K562 (cell line): ENCODE measurements at regions not wholly inside any gene's neighbourhood (a gene's known extent, or its start where the extent isn't known, plus 50 kb on each side); places are given as distances from the start of the nearest gene placed in this dataset.

Experiments
- ATAC-seq: fragments of 200-7000 bp; cut with Tn5 transposase; 3 replicates; pipeline ENCODE4 v1.9.1; 2020; ENCODE audit warnings: moderate library complexity
- BruUV-seq: library from RNA; stranded (reverse); fragments of 400-500 nt; replicated peaks from 2 replicates; lab custom pipeline; 2021; lab: Mats Ljungman, UMichigan
- CTCF ChIA-PET: fragments of 300-600 bp; formaldehyde crosslinking; extraction: SDS; loops from one replicate; lab custom pipeline; 2021; ENCODE audit warnings: low intra/inter-chr PET ratio; lab: Yijun Ruan, JAX
- POLR2A ChIA-PET: fragments of 300-600, 350-650 bp; sonication (Branson Sonifier 250); formaldehyde crosslinking; extraction: SDS; loops from one replicate; lab custom pipeline; 2021; ENCODE audit warnings: antibody characterized with exemption, inconsistent platforms; lab: Yijun Ruan, JAX
- DNase-seq, 4 experiments: peaks; one replicate each; pipeline versions ENCODE4 v3.0.0 to v3.0.0-alpha.2; 2011 to 2018; ENCODE audit warnings: low spot score in 3 of 4, mixed read lengths in 3 of 4; ENCODE audit errors: extremely low read depth in 1 of 4
- FAIRE-seq: peaks from 2 replicates; lab custom pipeline; 2011; peaks lifted over from hg19 to GRCh38; lab: Jason Lieb, UNC
- H2AFZ ChIP-seq: 2 replicates; pipeline ENCODE4 v1.6.0; 2011; ENCODE audit warnings: low read depth, low read length, control low read depth, inconsistent platforms
- H3K27ac ChIP-seq: fragments of 200-600 bp; 3 replicates; pipeline ENCODE4 v1.8.0; 2011; ENCODE audit warnings: low read depth, mild to moderate bottlenecking, control low read depth, inconsistent platforms, low read length, moderate library complexity, mixed read lengths; ENCODE audit errors: extremely low read depth
- H3K27me3 ChIP-seq, 2 experiments: fragments of 300-600 bp in 1 of 2; 2 replicates in 1 of 2; 3 replicates in 1 of 2; pipeline versions ENCODE4 v1.6.0 to v1.8.0; 2011; ENCODE audit warnings: inconsistent platforms in 2 of 2, low read length in 2 of 2, mild to moderate bottlenecking in 1 of 2, mixed read lengths in 1 of 2, moderate library complexity in 1 of 2; ENCODE audit not compliant: control insufficient read depth in 2 of 2, insufficient read depth in 2 of 2
- H3K36me3 ChIP-seq: fragments of 300-600 bp; 3 replicates; pipeline ENCODE4 v1.8.0; 2011; ENCODE audit warnings: mild to moderate bottlenecking, low read length, inconsistent platforms; ENCODE audit not compliant: control insufficient read depth, insufficient read depth
- H3K4me1 ChIP-seq, 2 experiments: fragments of 200-600 bp in 1 of 2; replicated peaks in 1 of 2; 2 replicates in 1 of 2; 3 replicates in 1 of 2; pipeline versions ENCODE4 v1.5.1 to v1.8.0; 2011; ENCODE audit warnings: inconsistent platforms in 2 of 2, low read length in 2 of 2, mild to moderate bottlenecking in 1 of 2, mixed read lengths in 1 of 2, moderate library complexity in 1 of 2; ENCODE audit not compliant: control insufficient read depth in 2 of 2, insufficient read depth in 2 of 2
- H3K4me2 ChIP-seq: 2 replicates; pipeline ENCODE4 v1.6.1; 2011; ENCODE audit warnings: low read length, control low read depth, inconsistent platforms, mixed read lengths; ENCODE audit not compliant: insufficient read depth
- H3K4me3 ChIP-seq: fragments of 200-600 bp; sonication (generic), shearing (Covaris generic); 2 replicates; pipeline ENCODE4 v1.5.1; 2016; ENCODE audit warnings: control low read depth, inconsistent platforms
- H3K79me2 ChIP-seq: fragments of 200-600 bp; 3 replicates; pipeline ENCODE4 v1.8.0; 2011; ENCODE audit warnings: low read length, inconsistent platforms; ENCODE audit not compliant: control insufficient read depth, insufficient read depth
- H3K9ac ChIP-seq, 2 experiments: 2 replicates each; pipeline versions ENCODE4 v1.6.0 to v1.6.1; 2011; ENCODE audit warnings: low read depth in 2 of 2, low read length in 2 of 2, control low read depth in 1 of 2, inconsistent platforms in 1 of 2, mild to moderate bottlenecking in 1 of 2, mixed read lengths in 1 of 2; ENCODE audit not compliant: insufficient read depth in 1 of 2
- H3K9me1 ChIP-seq: one replicate; pipeline ENCODE4 v1.6.0; 2011; ENCODE audit warnings: inconsistent platforms, mild to moderate bottlenecking, low read length, moderate library complexity; ENCODE audit not compliant: control insufficient read depth, insufficient read depth
- H3K9me3 ChIP-seq: replicated peaks from 2 replicates; pipeline ENCODE4 v1.5.1; 2011; ENCODE audit warnings: low read depth, low read length, inconsistent platforms; ENCODE audit not compliant: control insufficient read depth, insufficient read depth
- H4K20me1 ChIP-seq: replicated peaks from 2 replicates; pipeline ENCODE4 v1.6.1; 2011; ENCODE audit warnings: low read length, inconsistent platforms, mixed read lengths; ENCODE audit not compliant: control insufficient read depth, insufficient read depth
- ADNP ChIP-seq: fragments of 200-800 bp; sonication (Bioruptor generic); IDR thresholded peaks from 2 replicates; pipeline ENCODE4 v1.6.1; 2016; ENCODE audit warnings: missing genetic modification characterization, missing compliant biosample characterization
- BDP1 ChIP-seq: IDR thresholded peaks from 3 replicates; pipeline ENCODE4 v1.6.1; 2011; ENCODE audit not compliant: insufficient read length, insufficient read depth
- CHD2 ChIP-seq: IDR thresholded peaks from 2 replicates; pipeline ENCODE4 v1.6.1; 2011; ENCODE audit warnings: low read depth, low read length
- CHD4 ChIP-seq: fragments of 200-600 bp; sonication (generic); IDR thresholded peaks from 3 replicates; pipeline ENCODE4 v1.6.1; 2012; ENCODE audit warnings: low read depth, mild to moderate bottlenecking, mixed read lengths, low read length, inconsistent platforms; ENCODE audit not compliant: insufficient read depth, insufficient replicate concordance, poor library complexity, severe bottlenecking
- CREM ChIP-seq: IDR thresholded peaks from 2 replicates; pipeline ENCODE4 v1.6.1; 2014; ENCODE audit warnings: antibody characterized with exemption, low read depth
- EHMT2 ChIP-seq: fragments of 450-650 bp; IDR thresholded peaks from 2 replicates; pipeline ENCODE4 v1.6.1; 2018; ENCODE audit warnings: antibody characterized with exemption
- NCOA4 ChIP-seq: fragments of 450-650 bp; IDR thresholded peaks from 2 replicates; pipeline ENCODE4 v1.6.1; 2018; ENCODE audit warnings: mild to moderate bottlenecking; ENCODE audit not compliant: partially characterized antibody
- NFXL1 ChIP-seq: fragments of 450-650 bp; formaldehyde crosslinking; IDR thresholded peaks from 2 replicates; pipeline ENCODE4 v1.4.0; 2021; ENCODE audit warnings: mild to moderate bottlenecking
- PHB2 ChIP-seq: fragments of 450-650 bp; IDR thresholded peaks from 2 replicates; pipeline ENCODE4 v1.6.1; 2017; ENCODE audit warnings: low read depth
- PHF8 ChIP-seq: fragments of 200-600 bp; sonication (generic); IDR thresholded peaks from 2 replicates; pipeline ENCODE4 v1.6.1; 2012; ENCODE audit warnings: mixed run types, mild to moderate bottlenecking, inconsistent platforms, low read length, moderate library complexity, borderline replicate concordance
- POLR2A ChIP-seq: fragments of 450-650 bp; conservative IDR thresholded peaks from 2 replicates; pipeline ENCODE4 v1.6.1; 2016
- PTBP1 ChIP-seq: fragments of 200-400 bp; formaldehyde crosslinking; IDR thresholded peaks from 2 replicates; pipeline ENCODE4 v1.6.1; 2017; ENCODE audit warnings: low read depth, low read length
- RBBP5 ChIP-seq: fragments of 200-600 bp; sonication (generic); IDR thresholded peaks from 2 replicates; pipeline ENCODE4 v1.6.1; 2012; ENCODE audit warnings: borderline replicate concordance, mild to moderate bottlenecking, low read length, control low read depth, inconsistent platforms; ENCODE audit not compliant: insufficient read depth, poor library complexity, severe bottlenecking
- SETDB1 ChIP-seq: IDR thresholded peaks from one replicate; pipeline ENCODE4 v1.6.1; 2012; ENCODE audit warnings: low read length, control low read depth, inconsistent platforms
- SMC3 ChIP-seq: conservative IDR thresholded peaks from 2 replicates; pipeline ENCODE4 v1.6.1; 2011; ENCODE audit warnings: low read depth, low read length, improper control_type of control experiment; ENCODE audit not compliant: insufficient read depth
- XRCC3 ChIP-seq: fragments of 450-650 bp; IDR thresholded peaks from 2 replicates; pipeline ENCODE4 v1.6.1; 2017; ENCODE audit warnings: mild to moderate bottlenecking, moderate library complexity
- ZNF274 ChIP-seq: IDR thresholded peaks from 2 replicates; pipeline ENCODE4 v1.6.1; 2011; ENCODE audit warnings: low read depth, mild to moderate bottlenecking, low read length, moderate library complexity, borderline replicate concordance
- ZNF695 ChIP-seq: fragments of 450-650 bp; formaldehyde crosslinking; IDR thresholded peaks from 2 replicates; pipeline ENCODE4 v1.4.0; 2020; ENCODE audit warnings: mild to moderate bottlenecking, moderate library complexity
- WGBS: fragments of 100-300 bp; shearing (Covaris generic); methylation state at CpG from one replicate; pipeline ENCODE4 v1.1.6; 2016; ENCODE audit warnings: low coverage, mixed read lengths; ENCODE audit not compliant: insufficient coverage; ENCODE audit errors: missing lambda C conversion rate; 5-methylcytosine and 5-hydroxymethylcytosine counted together
- in situ Hi-C: fragments of 300-500 bp; cut with MboI; formaldehyde crosslinking; loops from 4 replicates; pipeline ENCODE4 v1.15.0; 2018; ENCODE audit warnings: inconsistent platforms, mixed read lengths
- intact Hi-C: fragments of 100-400 bp; cut with micrococcal nuclease; formaldehyde crosslinking; loops from 2 replicates; pipeline ENCODE4 v1.14.2; 2022
- TF ChIP-seq, protein P1 (sequence below): fragments of 450-650 bp; IDR thresholded peaks from 2 replicates; pipeline ENCODE4 v1.6.1; 2016
- TF ChIP-seq, protein P2 (sequence below): sonication (generic); formaldehyde crosslinking; IDR thresholded peaks from 2 replicates; pipeline ENCODE4 v1.8.0; 2023; ENCODE audit warnings: mild to moderate bottlenecking, missing genetic modification reagents

GRCh38 chr12:130013771-130014484, 110.1 kb upstream of the TMEM132D start:
- BruUV-seq = no TSS peak
- peak; percentile 70 to 76 (median 72) for DNase-seq
- 2% methylated on average over 34 of the region's 36 CpGs for WGBS
- Histone ChIP-seq H3K9me1 (peaks cover 4% of the 10 kb centered on the region), H2AFZ (no peak overlapping the region), H3K9me3 (no peaks in the 10 kb centered on the region), H3K27ac (no peak overlapping the region), H3K4me1 (no peaks in the 10 kb centered on the region), H3K4me3 (no peak overlapping the region), H3K9ac (no peak overlapping the region), H4K20me1 (peaks cover 2% of the 10 kb centered on the region; the same call in 1 of the 2 replicates), H3K27me3 (peaks cover 20 to 60% of the 10 kb centered on the region in 2 experiments; a peak in 4 of 5 replicates), H3K36me3 (no peaks in the 10 kb centered on the region), H3K4me2 (no peak overlapping the region), H3K79me2 (no peaks in the 10 kb centered on the region)
- ChIA-PET POLR2A (interaction anchor here (0.9 kb wide), 1 partner anchor 99 kb away, joined by 3 read pairs; no protein-coding TSS in a partner anchor), CTCF (interaction anchor here (0.7 to 1.2 kb wide), 2 partner anchors 821 to 861 kb away, joined by 3 to 7 read pairs; no protein-coding TSS in a partner anchor)
- peak; percentile 69 for FAIRE-seq
- intact Hi-C loops (loop anchor here (5.0 to 10.0 kb wide), 2 partner anchors 102 to 829 kb away; no protein-coding TSS in a partner anchor), in situ Hi-C loops (no loop called here)
- peak; percentile 98 for ATAC-seq
- TF ChIP-seq, protein P1, sequence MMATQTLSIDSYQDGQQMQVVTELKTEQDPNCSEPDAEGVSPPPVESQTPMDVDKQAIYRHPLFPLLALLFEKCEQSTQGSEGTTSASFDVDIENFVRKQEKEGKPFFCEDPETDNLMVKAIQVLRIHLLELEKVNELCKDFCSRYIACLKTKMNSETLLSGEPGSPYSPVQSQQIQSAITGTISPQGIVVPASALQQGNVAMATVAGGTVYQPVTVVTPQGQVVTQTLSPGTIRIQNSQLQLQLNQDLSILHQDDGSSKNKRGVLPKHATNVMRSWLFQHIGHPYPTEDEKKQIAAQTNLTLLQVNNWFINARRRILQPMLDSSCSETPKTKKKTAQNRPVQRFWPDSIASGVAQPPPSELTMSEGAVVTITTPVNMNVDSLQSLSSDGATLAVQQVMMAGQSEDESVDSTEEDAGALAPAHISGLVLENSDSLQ = no peak
- TF ChIP-seq CREM (peak; percentile 40; the same call in 1 of the 2 replicates), NCOA4 (no peak), PHB2 (no peak), PTBP1 (no peak), CHD2 (no peak), ADNP (tag) (no peak), PHF8 (no peak), CHD4 (no peak), NFXL1 (no peak), ZNF695 (CRISPR knock-in tag) (no peak), XRCC3 (no peak), RBBP5 (no peak), SETDB1 (no peak), BDP1 (no peak), POLR2A (no peak), SMC3 (peak; percentile 48; the same call in 1 of the 2 replicates), ZNF274 (no peak), EHMT2 (no peak)
- TF ChIP-seq, protein P2, sequence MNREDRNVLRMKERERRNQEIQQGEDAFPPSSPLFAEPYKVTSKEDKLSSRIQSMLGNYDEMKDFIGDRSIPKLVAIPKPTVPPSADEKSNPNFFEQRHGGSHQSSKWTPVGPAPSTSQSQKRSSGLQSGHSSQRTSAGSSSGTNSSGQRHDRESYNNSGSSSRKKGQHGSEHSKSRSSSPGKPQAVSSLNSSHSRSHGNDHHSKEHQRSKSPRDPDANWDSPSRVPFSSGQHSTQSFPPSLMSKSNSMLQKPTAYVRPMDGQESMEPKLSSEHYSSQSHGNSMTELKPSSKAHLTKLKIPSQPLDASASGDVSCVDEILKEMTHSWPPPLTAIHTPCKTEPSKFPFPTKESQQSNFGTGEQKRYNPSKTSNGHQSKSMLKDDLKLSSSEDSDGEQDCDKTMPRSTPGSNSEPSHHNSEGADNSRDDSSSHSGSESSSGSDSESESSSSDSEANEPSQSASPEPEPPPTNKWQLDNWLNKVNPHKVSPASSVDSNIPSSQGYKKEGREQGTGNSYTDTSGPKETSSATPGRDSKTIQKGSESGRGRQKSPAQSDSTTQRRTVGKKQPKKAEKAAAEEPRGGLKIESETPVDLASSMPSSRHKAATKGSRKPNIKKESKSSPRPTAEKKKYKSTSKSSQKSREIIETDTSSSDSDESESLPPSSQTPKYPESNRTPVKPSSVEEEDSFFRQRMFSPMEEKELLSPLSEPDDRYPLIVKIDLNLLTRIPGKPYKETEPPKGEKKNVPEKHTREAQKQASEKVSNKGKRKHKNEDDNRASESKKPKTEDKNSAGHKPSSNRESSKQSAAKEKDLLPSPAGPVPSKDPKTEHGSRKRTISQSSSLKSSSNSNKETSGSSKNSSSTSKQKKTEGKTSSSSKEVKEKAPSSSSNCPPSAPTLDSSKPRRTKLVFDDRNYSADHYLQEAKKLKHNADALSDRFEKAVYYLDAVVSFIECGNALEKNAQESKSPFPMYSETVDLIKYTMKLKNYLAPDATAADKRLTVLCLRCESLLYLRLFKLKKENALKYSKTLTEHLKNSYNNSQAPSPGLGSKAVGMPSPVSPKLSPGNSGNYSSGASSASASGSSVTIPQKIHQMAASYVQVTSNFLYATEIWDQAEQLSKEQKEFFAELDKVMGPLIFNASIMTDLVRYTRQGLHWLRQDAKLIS (CRISPR knock-in tag) = no peak
